Kidney epithelial cell (primary cell): ENCODE measurements at regions not wholly inside any gene's neighbourhood (a gene's known extent, or its start where the extent isn't known, plus 50 kb on each side); places are given as distances from the start of the nearest gene placed in this dataset.

ENCODE experiments used
- DNase-seq: peaks from one replicate; pipeline ENCODE4 v3.0.0-alpha.2; 2010; ENCODE audit warnings: low read depth
- H3K27me3 ChIP-seq: 2 replicates; pipeline ENCODE4 v1.6.0; 2011; ENCODE audit warnings: low read length; ENCODE audit not compliant: control insufficient read depth, insufficient read depth
- H3K36me3 ChIP-seq: 2 replicates; pipeline ENCODE4 v1.5.1; 2011; ENCODE audit warnings: low read length; ENCODE audit not compliant: control insufficient read depth, insufficient read depth
- H3K4me3 ChIP-seq: 2 replicates; pipeline ENCODE4 v1.5.1; 2011; ENCODE audit warnings: low read depth, mild to moderate bottlenecking, control low read depth, low read length
- TF ChIP-seq, protein P1 (sequence below): IDR thresholded peaks from 2 replicates; pipeline ENCODE4 v1.5.1; 2011; ENCODE audit warnings: mild to moderate bottlenecking, moderate library complexity, low read length, control low read depth, inconsistent platforms; ENCODE audit not compliant: insufficient read depth, poor library complexity, severe bottlenecking

DNA sequence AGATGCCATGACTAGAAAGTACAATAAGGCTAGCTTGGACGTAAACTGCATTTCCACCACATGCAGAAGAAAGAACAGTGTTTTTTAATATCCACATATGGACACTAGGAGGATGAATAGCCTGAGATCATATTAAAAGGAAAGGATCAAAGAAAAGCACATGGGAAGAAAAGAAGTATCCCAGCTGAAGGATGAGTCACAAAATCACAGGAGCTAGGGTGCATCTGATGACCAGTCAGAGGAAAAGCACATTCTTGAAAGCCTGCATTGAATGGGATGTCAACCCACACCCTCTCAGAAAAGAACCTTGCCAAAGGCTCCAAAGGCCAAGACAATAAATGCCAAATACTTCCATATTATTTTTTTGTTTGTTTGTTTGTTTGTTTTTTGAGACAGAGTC is 56.8 kb upstream of the PRDX4 start:
- Histone ChIP-seq H3K4me3 (no peak overlapping the region), H3K27me3 (no peaks in the 10 kb centered on the region), H3K36me3 (no peaks in the 10 kb centered on the region)
- TF ChIP-seq, protein P1, sequence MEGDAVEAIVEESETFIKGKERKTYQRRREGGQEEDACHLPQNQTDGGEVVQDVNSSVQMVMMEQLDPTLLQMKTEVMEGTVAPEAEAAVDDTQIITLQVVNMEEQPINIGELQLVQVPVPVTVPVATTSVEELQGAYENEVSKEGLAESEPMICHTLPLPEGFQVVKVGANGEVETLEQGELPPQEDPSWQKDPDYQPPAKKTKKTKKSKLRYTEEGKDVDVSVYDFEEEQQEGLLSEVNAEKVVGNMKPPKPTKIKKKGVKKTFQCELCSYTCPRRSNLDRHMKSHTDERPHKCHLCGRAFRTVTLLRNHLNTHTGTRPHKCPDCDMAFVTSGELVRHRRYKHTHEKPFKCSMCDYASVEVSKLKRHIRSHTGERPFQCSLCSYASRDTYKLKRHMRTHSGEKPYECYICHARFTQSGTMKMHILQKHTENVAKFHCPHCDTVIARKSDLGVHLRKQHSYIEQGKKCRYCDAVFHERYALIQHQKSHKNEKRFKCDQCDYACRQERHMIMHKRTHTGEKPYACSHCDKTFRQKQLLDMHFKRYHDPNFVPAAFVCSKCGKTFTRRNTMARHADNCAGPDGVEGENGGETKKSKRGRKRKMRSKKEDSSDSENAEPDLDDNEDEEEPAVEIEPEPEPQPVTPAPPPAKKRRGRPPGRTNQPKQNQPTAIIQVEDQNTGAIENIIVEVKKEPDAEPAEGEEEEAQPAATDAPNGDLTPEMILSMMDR, result no peak
- no peak for DNase-seq

DNA sequence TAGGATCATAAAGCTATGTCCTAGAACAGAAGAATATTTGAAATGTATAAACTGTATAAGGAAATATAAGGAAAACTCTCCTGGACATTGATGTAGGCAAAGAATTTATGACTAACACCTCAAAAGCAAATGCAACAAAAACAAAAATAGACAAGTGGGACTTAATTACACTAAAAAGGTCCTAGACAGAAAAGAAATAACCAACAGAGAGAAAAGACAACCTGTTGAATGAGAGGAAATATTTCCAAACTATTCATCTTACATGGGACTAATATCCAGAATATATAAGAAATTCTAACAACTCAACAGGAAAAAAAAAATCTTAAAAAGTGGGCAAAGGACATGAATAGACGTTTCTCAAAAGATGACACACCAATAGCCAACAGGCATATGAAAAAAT is 54.4 kb upstream of the PRDX4 start:
- Histone ChIP-seq H3K4me3 (no peak overlapping the region), H3K36me3 (no peaks in the 10 kb centered on the region), H3K27me3 (no peaks in the 10 kb centered on the region)
- TF ChIP-seq, protein P1, result no peak
- no peak for DNase-seq

DNA sequence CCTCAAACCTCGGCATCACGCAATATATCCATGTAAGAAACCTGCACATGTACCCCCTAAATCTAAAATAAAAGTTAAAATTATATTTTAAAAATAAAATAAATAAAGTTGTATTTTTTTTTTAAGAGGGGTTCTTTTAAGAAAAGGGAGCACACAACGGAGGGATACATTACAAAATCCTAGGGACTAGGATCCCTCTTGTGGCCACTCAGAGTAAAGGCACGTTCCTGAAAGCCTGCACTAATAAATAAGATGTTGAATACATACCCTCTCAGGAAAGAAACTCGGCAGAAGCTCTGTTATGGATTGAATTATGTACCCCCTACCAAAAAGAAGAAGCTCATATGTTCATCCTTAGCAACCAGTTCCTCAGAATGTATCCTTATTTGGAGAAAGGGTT is 50.9 kb upstream of the PRDX4 start:
- TF ChIP-seq, protein P1, result peak; percentile 65
- Histone ChIP-seq H3K36me3 (no peaks in the 10 kb centered on the region), H3K4me3 (no peak overlapping the region), H3K27me3 (no peaks in the 10 kb centered on the region)
- DNase-seq, result no peak
